Liver (tissue), 7 donors: ENCODE measurements at regions not wholly inside any gene's neighbourhood (a gene's known extent, or its start where the extent isn't known, plus 50 kb on each side); places are given as distances from the start of the nearest gene placed in this dataset.

Experiments used
- DNase-seq: peaks from one replicate; pipeline ENCODE4 v3.0.0-alpha.2; 2017; ENCODE audit warnings: low spot score
- H3K27ac ChIP-seq, 2 donors: one replicate each; pipeline ENCODE4 v1.7.0; 2013; ENCODE audit warnings: inconsistent platforms in 2 of 2, low read length in 2 of 2, control low read depth in 1 of 2, low read depth in 1 of 2, mild to moderate bottlenecking in 1 of 2
- H3K27me3 ChIP-seq, 4 donors: one replicate each; pipeline versions ENCODE4 v1.6.1 to v1.7.0; 2013; ENCODE audit warnings: low read length in 3 of 4, inconsistent platforms in 1 of 4, mild to moderate bottlenecking in 1 of 4, moderate library complexity in 1 of 4; ENCODE audit not compliant: control insufficient read depth in 4 of 4, insufficient read depth in 4 of 4
- H3K36me3 ChIP-seq, 4 donors: one replicate each; pipeline versions ENCODE4 v1.6.1 to v1.7.0; 2013; ENCODE audit warnings: low read length in 3 of 4, mild to moderate bottlenecking in 3 of 4, low read depth in 1 of 4, moderate library complexity in 1 of 4; ENCODE audit not compliant: control insufficient read depth in 4 of 4, insufficient read depth in 3 of 4
- H3K4me1 ChIP-seq, 4 donors: one replicate each; pipeline versions ENCODE4 v1.6.1 to v1.7.0; 2013; ENCODE audit warnings: low read length in 3 of 4, mild to moderate bottlenecking in 3 of 4, moderate library complexity in 1 of 4; ENCODE audit not compliant: control insufficient read depth in 4 of 4, insufficient read depth in 4 of 4
- H3K4me3 ChIP-seq, 3 donors: one replicate each; pipeline versions ENCODE4 v1.6.1 to v1.7.0; 2013; ENCODE audit warnings: low read length in 3 of 3, control low read depth in 1 of 3, low read depth in 1 of 3, mild to moderate bottlenecking in 1 of 3
- H3K9ac ChIP-seq, 2 donors: one replicate each; pipeline ENCODE4 v1.7.0; 2013; ENCODE audit warnings: low read length in 2 of 2, mild to moderate bottlenecking in 2 of 2, moderate library complexity in 2 of 2, control low read depth in 1 of 2, low read depth in 1 of 2
- H3K9me3 ChIP-seq, 4 donors: one replicate each; pipeline versions ENCODE4 v1.6.1 to v1.7.0; 2013; ENCODE audit warnings: low read length in 3 of 4; ENCODE audit not compliant: control insufficient read depth in 4 of 4
- EGR1 ChIP-seq, 2 donors: IDR thresholded peaks; 2 replicates each; pipeline ENCODE4 v1.6.1; 2016 to 2018; ENCODE audit warnings: antibody characterized with exemption in 2 of 2, low read depth in 2 of 2
- FOXA1 ChIP-seq: IDR thresholded peaks from 2 replicates; pipeline ENCODE4 v1.6.1; 2016; ENCODE audit warnings: antibody characterized with exemption
- GABPA ChIP-seq, 2 donors: IDR thresholded peaks in 1 of 2; conservative IDR thresholded peaks in 1 of 2; 2 replicates each; pipeline ENCODE4 v1.6.1; 2016; ENCODE audit warnings: antibody characterized with exemption in 2 of 2, mild to moderate bottlenecking in 1 of 2, moderate library complexity in 1 of 2
- HNF4A ChIP-seq, 2 donors: conservative IDR thresholded peaks; 2 replicates each; pipeline ENCODE4 v1.6.1; 2016; ENCODE audit warnings: antibody characterized with exemption in 2 of 2, mild to moderate bottlenecking in 2 of 2
- HNF4G ChIP-seq: IDR thresholded peaks from 2 replicates; pipeline ENCODE4 v1.6.1; 2016; ENCODE audit warnings: antibody characterized with exemption
- JUND ChIP-seq, 2 donors: IDR thresholded peaks; 2 replicates each; pipeline ENCODE4 v1.6.1; 2016; ENCODE audit warnings: antibody characterized with exemption in 2 of 2
- NR2F2 ChIP-seq: IDR thresholded peaks from 2 replicates; pipeline ENCODE4 v1.6.1; 2016; ENCODE audit warnings: antibody characterized with exemption
- RAD21 ChIP-seq, 2 donors: IDR thresholded peaks; 2 replicates each; pipeline ENCODE4 v1.6.1; 2016; ENCODE audit warnings: antibody characterized with exemption in 2 of 2, mild to moderate bottlenecking in 2 of 2
- RXRA ChIP-seq, 2 donors: IDR thresholded peaks; 2 replicates each; pipeline ENCODE4 v1.6.1; 2017 to 2018; ENCODE audit warnings: antibody characterized with exemption in 2 of 2, mild to moderate bottlenecking in 1 of 2
- SP1 ChIP-seq: IDR thresholded peaks from 2 replicates; pipeline ENCODE4 v1.6.1; 2018; ENCODE audit warnings: antibody characterized with exemption, mild to moderate bottlenecking
- TAF1 ChIP-seq: conservative IDR thresholded peaks from 2 replicates; pipeline ENCODE4 v1.6.1; 2016; ENCODE audit warnings: antibody characterized with exemption, mild to moderate bottlenecking
- YY1 ChIP-seq: IDR thresholded peaks from 2 replicates; pipeline ENCODE4 v1.6.1; 2016; ENCODE audit warnings: antibody characterized with exemption, mild to moderate bottlenecking
- ZBTB33 ChIP-seq: IDR thresholded peaks from 2 replicates; pipeline ENCODE4 v1.6.1; 2016; ENCODE audit warnings: antibody characterized with exemption
- WGBS: extraction: QIAGEN DNeasy Blood & Tissue Kit; methylation state at CpG from one replicate; pipeline ENCODE4 v1.1.7; 2013; 5-methylcytosine and 5-hydroxymethylcytosine counted together
- TF ChIP-seq, protein P1 (sequence below): IDR thresholded peaks from 2 replicates; pipeline ENCODE4 v1.6.1; 2016; ENCODE audit warnings: antibody characterized with exemption
- TF ChIP-seq, protein P2 (sequence below): IDR thresholded peaks from 2 replicates; pipeline ENCODE4 v1.6.1; 2016; ENCODE audit warnings: antibody characterized with exemption
- TF ChIP-seq, protein P3 (sequence below): IDR thresholded peaks from 2 replicates; pipeline ENCODE4 v1.6.1; 2016; ENCODE audit warnings: antibody characterized with exemption, mild to moderate bottlenecking
- donor health status: healthy.
- donor health status: healthy.
- donor health status: healthy.
- donor health status: healthy.

GRCh38 chr4:57985161-57985560, 875.0 kb upstream of the IGFBP7 start:
- Histone ChIP-seq H3K9me3 (no peaks in the 10 kb centered on the region), H3K36me3 (no peaks in the 10 kb centered on the region), H3K4me1 (no peaks in the 10 kb centered on the region), H3K4me3 (no peak overlapping the region), H3K27ac (no peak overlapping the region), H3K27me3 (peaks cover 0 to 5% (median 1%) of the 10 kb centered on the region in 4 donors), H3K9ac (no peak overlapping the region)
- TF ChIP-seq FOXA1 (no peak), HNF4G (no peak), RXRA (IDR thresholded peaks at IDR 0.05) (no peak)
- TF ChIP-seq, protein P1, sequence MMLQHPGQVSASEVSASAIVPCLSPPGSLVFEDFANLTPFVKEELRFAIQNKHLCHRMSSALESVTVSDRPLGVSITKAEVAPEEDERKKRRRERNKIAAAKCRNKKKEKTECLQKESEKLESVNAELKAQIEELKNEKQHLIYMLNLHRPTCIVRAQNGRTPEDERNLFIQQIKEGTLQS: no peak
- DNase-seq: no peak

- Histone ChIP-seq H3K27ac (no peak overlapping the region), H3K9ac (no peak overlapping the region), H3K27me3 (peaks cover 0 to 5% (median 1%) of the 10 kb centered on the region in 4 donors), H3K4me3 (no peak overlapping the region), H3K36me3 (no peaks in the 10 kb centered on the region), H3K9me3 (no peaks in the 10 kb centered on the region), H3K4me1 (no peaks in the 10 kb centered on the region)
- DNase-seq: no peak
- no peak for TF ChIP-seq GABPA (IDR thresholded peaks at IDR 0.05 in 1 of 2, conservative IDR thresholded peaks at IDR 0.05 in 1 of 2)
- no peak for TF ChIP-seq HNF4G
- TF ChIP-seq SP1: no peak
- TF ChIP-seq ZBTB33: no peak
- TF ChIP-seq, protein P1: no peak
- TF ChIP-seq EGR1 (IDR thresholded peaks at IDR 0.05; ENCODE audit: low read depth in 2 of 2): no peak
- TF ChIP-seq HNF4A (conservative IDR thresholded peaks at IDR 0.05): no peak
- WGBS: 53% methylated on average over 5 of the region's 5 CpGs
Observed at GRCh38 chr4:57981123-57981522, 870.9 kb upstream of the IGFBP7 start.

DNA sequence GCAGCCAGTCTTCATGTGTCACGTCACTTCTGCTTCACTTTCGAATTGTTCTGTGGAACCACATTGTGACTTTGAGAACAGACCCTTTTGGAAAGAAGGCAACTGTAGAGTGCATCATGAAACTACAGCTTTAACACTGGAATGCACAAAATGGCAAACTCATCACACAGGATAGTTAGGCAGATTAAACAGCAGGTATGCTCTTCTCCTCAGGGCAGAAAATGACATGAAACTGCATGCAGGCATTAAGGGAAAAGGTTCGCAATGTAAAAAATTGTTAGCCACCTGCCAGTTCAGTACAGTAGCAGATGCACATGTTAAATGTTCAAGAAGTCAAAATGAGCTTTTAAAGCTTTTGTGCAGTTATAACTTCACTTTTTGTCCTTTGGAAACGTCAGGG, 864.6 kb upstream of the IGFBP7 start:
- no peak overlapping the region for H3K27ac ChIP-seq
- 68% methylated on average over 4 of the region's 4 CpGs for WGBS
- no peaks in the 10 kb centered on the region for H3K4me1 ChIP-seq
- no peaks in the 10 kb centered on the region for H3K9me3 ChIP-seq
- no peak overlapping the region for H3K9ac ChIP-seq
- no peaks in the 10 kb centered on the region for H3K27me3 ChIP-seq
- H3K36me3 ChIP-seq: no peaks in the 10 kb centered on the region
- H3K4me3 ChIP-seq: no peak overlapping the region
- no peak for DNase-seq
- no peak for TF ChIP-seq SP1
- TF ChIP-seq, protein P2, sequence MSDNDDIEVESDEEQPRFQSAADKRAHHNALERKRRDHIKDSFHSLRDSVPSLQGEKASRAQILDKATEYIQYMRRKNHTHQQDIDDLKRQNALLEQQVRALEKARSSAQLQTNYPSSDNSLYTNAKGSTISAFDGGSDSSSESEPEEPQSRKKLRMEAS: no peak
- no peak for TF ChIP-seq NR2F2
- TF ChIP-seq HNF4A (conservative IDR thresholded peaks at IDR 0.05): no peak
- no peak for TF ChIP-seq EGR1 (IDR thresholded peaks at IDR 0.05; ENCODE audit: low read depth in 2 of 2)
- TF ChIP-seq JUND (IDR thresholded peaks at IDR 0.05): no peak
- no peak for TF ChIP-seq FOXA1
- TF ChIP-seq ZBTB33: no peak
- TF ChIP-seq, protein P1: no peak
- no peak for TF ChIP-seq HNF4G
- TF ChIP-seq, protein P3, sequence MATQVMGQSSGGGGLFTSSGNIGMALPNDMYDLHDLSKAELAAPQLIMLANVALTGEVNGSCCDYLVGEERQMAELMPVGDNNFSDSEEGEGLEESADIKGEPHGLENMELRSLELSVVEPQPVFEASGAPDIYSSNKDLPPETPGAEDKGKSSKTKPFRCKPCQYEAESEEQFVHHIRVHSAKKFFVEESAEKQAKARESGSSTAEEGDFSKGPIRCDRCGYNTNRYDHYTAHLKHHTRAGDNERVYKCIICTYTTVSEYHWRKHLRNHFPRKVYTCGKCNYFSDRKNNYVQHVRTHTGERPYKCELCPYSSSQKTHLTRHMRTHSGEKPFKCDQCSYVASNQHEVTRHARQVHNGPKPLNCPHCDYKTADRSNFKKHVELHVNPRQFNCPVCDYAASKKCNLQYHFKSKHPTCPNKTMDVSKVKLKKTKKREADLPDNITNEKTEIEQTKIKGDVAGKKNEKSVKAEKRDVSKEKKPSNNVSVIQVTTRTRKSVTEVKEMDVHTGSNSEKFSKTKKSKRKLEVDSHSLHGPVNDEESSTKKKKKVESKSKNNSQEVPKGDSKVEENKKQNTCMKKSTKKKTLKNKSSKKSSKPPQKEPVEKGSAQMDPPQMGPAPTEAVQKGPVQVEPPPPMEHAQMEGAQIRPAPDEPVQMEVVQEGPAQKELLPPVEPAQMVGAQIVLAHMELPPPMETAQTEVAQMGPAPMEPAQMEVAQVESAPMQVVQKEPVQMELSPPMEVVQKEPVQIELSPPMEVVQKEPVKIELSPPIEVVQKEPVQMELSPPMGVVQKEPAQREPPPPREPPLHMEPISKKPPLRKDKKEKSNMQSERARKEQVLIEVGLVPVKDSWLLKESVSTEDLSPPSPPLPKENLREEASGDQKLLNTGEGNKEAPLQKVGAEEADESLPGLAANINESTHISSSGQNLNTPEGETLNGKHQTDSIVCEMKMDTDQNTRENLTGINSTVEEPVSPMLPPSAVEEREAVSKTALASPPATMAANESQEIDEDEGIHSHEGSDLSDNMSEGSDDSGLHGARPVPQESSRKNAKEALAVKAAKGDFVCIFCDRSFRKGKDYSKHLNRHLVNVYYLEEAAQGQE: no peak
- TF ChIP-seq TAF1: no peak
- TF ChIP-seq RXRA (IDR thresholded peaks at IDR 0.05): no peak
- TF ChIP-seq YY1: no peak
- TF ChIP-seq RAD21 (IDR thresholded peaks at IDR 0.05): no peak
